H4 (cell line): ENCODE measurements at regions not wholly inside any gene's neighbourhood (a gene's known extent, or its start where the extent isn't known, plus 50 kb on each side); places are given as distances from the start of the nearest gene placed in this dataset.
"Not testable (repeated sequence)": the region's sequence is repeated elsewhere in the genome, so short reads cannot be mapped to it uniquely, and the experiment has no call there.

Experiments used
- DNase-seq: peaks from one replicate; pipeline ENCODE4 v3.0.0-alpha.2; 2015; ENCODE audit warnings: low spot score

DNA sequence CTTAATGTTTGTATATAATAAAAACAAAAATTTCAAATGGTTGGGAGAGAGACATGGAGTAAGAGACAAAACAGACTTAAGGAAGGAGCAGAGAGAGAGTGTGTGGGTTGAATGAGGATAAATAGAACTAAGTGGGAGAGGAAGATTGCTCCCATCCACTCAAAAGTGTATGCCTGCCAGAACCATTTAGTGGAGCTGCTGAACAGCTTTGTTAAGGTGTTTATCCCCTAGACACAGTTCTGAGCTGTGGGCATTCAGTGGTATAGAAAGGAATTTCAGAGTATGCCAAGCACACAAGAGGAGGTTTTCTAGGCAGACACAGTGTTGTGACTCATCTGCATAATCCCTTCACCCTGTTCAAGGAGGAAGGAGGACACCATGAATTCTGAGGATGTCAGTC is 508.6 kb upstream of the EPHA5 start:
- peak; percentile 68 for DNase-seq

DNA sequence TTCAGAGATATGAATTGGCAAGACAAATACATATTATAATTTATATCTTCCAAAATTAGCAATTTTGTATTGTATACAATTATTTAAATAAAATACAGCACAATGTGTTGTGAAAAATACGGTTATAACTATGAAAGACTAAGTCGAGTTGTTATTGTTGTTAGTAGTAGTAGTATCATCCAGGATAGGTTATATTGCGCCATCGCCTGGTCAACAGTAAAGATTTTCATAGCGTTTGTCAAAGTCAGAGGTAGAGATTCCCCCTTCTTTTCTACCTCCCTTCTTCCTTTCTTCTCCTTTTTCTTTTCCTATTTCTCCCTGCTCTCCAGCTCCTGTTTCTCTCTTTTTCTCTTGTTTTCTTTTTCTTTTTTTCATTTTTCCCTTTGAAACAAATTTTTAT is 499.1 kb upstream of the EPHA5 start:
- DNase-seq = peak; percentile 12

DNA sequence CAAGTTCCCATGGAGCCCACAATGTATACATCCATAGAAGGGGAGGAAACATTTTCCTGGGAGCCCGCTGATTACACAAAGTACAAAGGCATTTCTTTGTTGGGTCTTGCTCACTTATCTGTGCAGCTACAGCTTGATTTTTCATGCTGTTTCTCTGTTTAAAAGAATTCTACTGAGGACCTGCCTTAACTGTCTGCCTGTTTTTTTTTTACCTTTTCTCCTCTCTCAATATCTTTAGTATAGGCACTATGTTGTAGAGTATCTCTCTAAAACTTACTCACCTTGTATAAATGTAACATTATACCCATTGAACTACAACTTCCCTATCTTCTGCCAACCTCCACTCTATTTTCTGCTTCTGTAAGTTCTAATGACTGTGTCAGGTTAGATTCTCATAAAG is 494.6 kb upstream of the EPHA5 start:
- no peak for DNase-seq

DNA sequence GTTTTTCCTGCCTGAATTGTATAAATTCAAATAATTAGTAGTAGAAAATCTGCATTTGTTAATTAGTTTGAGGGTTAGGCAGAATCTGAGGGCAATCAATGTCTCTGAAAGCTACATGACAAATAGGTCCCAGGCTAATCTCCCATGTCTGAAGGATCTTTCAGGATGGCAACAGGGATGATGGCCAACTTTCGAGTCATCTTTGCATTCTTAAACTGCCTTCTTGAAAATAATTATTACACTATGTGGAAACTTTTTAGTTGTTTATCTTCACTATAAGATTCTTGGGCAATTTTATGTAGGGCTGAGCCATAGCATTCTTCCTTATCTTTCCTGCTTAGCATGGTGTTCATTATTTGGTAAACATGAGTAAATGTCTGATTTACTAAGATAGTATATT is 490.3 kb upstream of the EPHA5 start:
- DNase-seq = no peak

DNA sequence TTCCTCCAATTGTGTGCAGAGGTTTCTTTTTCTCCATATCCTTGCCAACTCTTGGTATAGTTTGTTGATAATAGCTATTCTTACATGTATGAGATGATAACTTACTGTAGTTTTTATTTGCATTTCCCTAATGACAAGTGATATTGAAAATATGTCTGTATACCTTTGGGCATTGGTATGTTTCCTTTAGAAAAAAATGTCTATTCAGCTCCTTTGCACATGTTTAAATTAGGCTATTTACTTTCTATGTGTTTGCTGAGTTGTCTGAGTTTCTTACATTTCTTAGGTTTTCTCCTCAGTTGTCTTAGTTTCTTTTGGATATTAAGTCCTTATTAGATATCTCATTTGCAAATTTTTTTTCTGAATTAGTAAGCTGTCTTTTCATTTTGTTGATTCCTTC is 487.3 kb upstream of the EPHA5 start:
- no peak for DNase-seq

DNA sequence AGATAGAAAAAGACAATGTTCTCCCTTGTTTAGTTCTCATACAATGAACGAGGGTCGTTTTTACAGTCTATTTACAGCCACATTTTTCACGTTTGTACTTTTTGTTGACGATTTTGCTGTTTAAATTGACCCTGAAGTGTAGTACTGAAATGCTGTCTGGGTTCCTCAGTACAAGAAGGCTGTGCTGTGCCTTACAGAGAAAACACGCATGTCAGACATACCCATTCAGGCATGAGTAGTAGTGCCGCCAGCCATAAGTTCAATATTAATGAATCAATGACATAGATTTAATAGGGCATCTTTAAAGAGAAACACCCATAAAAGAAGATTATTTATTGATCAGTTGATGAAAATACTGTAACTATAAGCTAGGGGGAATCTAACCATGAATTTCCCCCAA is 459.8 kb upstream of the EPHA5 start:
- DNase-seq = no peak

DNA sequence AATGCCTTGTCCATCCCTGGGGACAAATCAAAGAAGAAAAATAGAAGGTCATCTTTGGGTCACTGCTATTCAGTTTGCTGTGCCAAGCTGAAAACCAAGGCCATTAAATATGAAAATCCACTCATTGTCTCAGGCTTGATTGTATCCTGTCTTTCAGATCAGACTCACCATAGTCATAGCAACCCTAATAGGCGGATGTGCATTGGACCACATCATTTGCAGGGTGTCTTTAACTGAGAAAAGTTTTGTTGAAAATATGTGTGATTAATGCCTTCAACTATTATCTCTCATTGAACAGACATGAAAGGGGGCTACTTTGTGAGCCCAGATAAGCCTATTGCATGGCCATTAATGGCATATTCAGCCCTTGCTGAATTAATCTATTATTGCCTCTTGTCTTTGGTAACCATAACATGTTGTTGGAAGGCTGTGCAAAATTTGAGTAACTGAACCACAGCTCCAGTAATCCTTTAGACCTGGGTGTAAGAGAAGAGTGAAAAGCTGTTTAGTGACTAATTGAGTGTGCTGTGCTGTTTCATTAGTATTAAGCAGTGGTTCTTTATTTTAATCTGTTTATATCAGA is 453.6 kb upstream of the EPHA5 start:
- DNase-seq = no peak

DNA sequence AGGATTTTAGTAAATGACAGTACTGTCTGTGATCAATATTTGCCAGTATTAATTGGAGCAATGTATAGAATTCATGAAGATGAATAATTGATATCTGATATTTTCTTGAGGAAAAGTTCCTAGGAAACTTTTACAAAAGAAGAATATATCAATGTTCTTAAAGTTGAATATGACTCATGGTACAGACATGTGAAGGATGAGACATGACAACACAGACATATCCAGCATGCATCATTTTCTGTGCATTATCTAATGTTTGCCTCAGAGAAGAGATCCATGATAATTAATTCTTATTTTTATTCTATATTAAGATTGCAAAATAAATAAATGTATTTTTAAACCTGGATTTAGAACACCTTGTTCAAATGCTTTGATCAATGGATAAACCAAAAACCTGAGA is 452.9 kb upstream of the EPHA5 start:
- no peak for DNase-seq

DNA sequence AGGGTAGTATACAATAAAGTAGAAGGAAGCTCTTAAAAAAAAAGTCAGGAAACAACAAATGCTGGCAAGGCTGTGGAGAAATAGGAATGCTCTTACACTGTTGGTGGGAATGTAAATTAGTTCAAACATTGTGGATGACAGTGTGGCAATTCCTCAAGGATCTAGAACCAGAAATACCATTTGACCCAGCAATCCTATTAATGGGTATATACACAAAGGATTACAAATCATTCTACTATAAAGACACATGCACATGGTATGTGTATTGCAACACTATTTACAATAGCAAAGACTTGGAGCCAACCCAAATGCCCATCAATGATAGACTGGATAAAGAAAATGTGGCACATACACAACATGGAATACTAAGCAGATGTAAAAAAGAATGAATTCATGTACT is 444.9 kb upstream of the EPHA5 start:
- DNase-seq = not testable (repeated sequence)

DNA sequence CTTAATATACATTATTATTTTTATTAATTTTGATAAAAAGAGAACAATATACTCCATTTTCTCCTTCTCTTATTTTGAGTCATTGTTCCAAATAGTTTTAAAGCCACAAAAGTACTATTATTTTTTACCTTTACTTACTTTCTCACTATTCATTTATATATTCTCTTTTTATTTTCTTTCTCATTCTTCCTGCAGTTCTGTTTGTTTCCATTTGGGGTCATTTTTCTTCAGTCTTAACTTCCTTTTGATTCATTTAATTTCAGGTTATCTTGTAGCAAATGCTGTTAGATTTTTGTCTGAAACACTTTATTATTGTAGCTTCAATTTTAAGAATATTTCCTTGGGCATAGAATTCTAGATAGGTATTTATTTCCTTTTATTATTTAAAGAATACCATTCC is 438.6 kb upstream of the EPHA5 start:
- DNase-seq = no peak

DNA sequence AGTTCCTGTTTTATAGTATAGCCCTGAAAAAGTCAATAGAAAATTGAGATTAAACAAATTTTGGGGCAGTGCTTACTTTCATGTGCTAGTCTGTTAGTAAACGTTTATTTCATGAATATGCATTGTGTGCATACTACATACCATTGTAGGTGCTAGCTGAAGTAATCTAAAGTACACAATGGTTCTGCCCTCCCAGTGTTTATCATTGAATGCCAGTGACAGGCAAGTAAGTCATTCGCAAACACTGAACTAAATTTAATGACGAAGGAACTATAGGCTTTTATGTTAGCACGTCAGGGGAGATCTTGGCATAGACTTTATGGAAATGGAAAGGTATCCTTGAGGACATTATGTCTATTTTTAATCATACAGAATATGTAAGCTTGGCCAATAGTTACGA is 426.9 kb upstream of the EPHA5 start:
- no peak for DNase-seq

DNA sequence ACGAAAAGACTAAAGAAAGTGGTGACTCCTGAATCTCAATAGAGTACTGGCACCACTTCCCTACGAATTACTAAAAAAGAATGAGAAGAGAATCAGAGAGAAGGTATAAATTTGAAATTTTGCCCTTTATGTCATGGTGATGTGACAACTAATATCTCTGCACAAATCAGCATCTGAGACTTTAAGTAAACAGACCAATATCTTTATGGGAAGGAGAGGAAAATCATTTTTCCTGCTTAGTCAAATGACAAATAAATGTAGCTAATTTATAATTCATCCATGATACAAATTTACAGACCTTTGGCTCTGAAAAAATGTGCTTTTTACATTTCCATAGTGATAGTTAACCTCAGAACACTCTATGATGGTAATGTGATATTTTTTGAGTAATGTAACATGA is 424.8 kb upstream of the EPHA5 start:
- DNase-seq = no peak

DNA sequence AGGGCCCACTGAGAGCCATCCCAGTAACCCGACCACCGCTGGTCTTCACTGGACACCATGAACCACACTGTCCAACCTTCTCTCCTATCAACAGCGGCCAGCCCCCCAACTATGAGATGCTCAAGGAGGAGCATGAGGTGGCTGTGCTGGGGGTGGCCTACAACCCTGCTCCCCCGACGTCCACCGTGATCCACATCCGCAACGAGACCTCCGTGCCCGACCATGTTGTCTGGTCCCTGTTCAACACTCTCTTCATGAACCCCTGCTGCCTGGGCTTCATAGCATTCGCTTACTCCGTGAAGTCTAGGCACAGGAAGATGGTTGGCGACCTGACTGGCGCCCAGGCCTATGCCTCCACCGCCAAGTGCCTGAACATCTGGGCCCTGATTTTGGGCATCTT is 423.8 kb upstream of the EPHA5 start:
- DNase-seq = no peak

DNA sequence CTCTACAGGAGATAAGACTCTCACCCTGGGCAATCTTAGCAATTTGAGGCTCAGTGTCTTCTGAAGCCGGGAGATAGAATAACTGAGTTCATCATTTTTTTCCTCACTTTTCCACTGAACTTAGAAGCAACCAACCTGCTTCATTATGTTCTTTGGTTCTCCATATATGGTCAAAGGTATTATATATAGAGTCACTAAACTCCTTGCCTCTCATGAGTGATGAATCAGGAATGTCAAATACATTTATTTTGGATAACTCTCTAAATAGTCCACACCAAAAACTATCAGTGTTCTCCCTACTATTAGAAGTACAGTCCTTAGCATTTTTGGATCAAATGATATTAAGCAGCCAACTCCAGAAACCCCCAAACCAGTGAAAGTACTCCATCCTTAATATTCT is 421.5 kb upstream of the EPHA5 start:
- DNase-seq = no peak

DNA sequence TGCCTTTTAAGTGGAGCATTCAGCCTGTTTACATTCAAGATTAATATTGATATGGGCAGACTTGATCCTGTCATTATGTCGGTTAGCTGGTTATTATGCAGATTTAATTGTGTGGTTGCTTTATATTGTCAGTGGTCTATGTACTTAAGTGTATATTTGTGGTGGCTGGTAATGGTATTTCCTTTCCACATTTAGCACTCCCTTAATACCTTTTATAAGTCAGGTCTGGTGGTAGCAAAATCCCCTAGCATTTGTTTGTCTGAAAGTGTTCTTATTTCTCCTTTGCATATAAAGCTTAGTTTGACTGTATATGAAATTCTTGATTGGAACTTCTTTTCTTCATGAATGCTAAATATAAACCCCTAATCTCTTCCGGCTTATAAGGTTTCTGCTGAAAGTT is 403.7 kb upstream of the EPHA5 start:
- no peak for DNase-seq

DNA sequence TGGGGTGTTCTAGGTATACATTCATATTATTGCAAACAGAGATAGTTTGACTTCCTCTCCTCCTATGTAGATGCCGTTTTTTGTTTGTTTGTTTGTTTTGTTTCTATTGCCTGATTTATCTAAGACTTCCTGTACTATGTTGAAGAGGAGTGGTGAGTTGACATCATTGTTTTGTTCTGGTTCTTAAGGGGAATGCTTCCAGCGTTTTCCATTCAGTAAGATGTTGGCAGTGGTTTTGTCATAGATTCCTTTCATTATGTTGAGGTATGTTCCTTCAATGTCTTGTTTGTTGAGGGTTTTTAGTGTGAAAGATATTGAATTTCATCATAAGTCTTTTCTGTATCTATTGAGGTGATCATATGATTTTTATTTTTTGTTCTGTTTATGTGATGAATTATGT is 401.6 kb upstream of the EPHA5 start:
- DNase-seq = no peak

DNA sequence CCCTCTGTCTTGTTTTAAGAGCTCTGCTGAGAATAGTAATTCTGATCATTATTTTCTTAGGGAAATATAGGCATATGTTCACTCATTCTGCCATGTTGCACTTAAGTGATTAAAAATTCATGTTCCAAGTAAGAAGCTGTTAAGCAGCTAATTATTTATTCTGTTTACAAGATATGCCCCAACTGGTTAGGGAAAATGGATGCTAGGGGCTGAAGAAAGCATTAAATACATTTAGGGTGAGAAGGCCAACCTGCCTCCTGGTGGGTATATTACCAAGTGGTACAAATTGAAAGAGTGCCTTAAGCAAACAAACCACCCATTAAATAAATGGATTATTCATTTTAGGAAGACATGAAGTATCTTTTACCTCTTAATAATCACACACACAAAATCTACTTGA is 392.6 kb upstream of the EPHA5 start:
- no peak for DNase-seq

DNA sequence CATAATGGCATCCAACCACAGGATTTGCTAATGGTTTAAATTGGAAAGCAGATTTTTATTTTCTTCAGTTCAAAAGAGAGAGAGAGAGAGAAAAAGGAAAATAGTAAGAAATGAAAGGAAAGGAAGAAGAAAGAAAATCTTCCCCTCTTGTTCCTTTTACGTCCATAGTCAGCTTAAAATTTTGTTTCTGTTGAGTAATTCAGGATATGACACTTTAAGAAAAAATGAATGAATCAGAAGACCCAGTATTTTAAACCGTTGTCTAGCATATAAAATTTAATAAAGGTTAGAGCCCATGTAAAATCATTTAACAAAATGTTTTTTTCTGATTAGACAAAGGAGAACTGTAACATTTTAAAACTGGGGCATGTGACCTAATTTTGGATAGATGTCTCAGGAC is 391.8 kb upstream of the EPHA5 start:
- no peak for DNase-seq

DNA sequence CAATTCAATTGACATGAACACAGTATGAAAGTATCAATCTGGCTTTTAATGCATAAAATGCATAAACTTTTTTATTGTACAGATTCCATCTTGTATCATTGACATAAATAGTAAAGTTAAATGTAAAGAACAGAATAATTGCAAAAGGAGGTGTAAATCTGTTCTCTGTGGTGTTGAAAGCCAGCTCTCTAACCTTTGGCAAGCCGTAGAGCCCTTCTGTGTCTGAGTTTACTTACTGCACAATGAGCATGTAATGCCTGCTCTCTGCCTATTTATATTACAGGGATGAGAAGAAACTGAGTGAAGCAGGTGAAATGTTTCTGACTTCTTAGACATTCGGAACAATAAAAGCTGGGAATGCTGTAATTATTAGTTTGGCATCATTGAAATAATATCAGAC is 389.3 kb upstream of the EPHA5 start:
- no peak for DNase-seq

DNA sequence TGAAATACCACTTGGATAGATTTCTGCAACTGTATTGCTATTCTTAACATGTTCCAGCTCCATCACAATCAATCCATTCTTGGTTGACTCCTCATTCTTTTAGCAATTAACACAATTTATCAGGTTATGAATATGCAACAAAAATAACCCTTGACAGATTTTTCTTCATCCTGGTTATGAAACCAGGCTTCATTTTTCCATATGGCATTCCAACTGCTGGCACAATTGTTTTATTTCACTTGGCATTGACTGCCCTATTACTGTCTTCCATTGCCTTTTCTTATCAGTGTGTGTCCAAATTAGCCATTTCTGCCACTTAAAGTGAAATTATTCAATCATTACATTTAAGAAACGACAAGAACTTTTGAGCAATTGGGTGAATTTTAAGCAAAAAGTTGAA is 388.8 kb upstream of the EPHA5 start:
- no peak for DNase-seq

DNA sequence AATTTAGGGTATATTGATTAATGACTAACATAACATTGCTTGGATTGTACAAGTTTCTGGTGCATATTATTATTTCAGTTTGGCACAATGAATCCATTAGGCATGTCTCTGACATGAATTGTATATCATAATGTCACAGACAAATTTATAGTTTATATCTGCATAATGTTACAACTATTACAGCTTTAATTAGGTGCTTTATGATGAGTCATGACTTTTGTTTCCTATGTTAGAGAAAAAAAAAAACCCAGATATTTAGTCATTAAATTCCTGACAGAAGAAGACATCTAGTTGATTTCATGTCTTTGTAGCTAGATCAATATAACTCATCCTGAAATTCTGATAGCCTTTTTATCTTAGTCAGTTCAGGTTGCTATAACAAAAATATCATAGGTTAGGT is 385.7 kb upstream of the EPHA5 start:
- DNase-seq = no peak

DNA sequence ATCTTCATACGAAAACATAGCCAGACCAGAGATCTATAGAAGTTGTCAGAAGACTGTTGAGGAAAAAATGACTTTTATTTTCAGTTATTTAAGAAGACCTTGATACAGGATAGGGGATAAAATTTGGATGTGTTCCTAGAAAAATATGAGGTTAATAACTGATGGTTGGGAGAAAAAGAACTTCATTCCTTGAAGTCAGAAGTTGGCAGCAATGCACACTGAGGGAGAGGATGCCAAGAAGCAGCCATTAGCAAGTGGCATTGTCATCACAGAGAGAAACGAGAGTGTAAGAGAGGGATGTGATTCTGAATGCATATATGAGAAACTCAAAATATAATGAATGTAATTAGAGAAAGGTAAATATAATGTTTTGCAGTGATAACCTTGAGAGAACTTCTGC is 382.1 kb upstream of the EPHA5 start:
- DNase-seq = no peak

DNA sequence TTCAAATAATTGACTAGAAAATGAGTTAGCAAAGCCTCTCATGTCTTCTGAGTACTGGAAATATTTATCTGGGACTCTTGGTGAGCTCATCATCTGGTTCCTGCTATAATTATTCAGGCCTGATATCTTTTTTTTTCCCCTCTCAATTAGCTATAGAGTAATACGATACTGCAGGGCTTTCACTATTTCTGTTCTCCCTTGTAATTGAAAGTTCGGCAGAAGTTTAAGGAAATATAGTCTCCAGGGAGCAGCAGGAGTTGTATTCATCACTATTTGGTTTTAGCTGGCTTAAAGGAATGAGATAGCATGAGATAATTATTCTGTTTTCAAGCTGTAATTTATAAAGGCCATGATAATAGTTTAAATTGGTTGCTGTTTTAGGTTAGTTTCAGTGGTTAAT is 378.6 kb upstream of the EPHA5 start:
- DNase-seq = no peak

DNA sequence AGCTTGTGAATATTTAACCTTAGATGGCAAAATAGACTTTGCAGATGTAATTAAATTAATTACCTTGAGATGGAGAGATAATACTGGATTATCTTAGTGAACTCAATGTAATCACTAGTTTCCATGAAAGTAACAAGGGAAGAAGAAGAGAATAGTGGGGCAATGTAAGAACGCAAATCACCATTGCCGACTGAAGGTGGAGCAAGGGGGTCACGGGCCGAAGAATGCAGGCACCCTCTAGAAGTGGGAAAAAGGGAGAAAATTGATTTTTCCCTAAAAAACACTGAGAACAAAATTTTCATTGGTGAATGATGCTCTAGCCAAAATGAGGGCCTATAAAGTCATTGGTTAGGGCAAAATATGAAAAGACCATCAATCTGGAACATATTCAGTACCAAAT is 375.6 kb upstream of the EPHA5 start:
- DNase-seq = no peak

DNA sequence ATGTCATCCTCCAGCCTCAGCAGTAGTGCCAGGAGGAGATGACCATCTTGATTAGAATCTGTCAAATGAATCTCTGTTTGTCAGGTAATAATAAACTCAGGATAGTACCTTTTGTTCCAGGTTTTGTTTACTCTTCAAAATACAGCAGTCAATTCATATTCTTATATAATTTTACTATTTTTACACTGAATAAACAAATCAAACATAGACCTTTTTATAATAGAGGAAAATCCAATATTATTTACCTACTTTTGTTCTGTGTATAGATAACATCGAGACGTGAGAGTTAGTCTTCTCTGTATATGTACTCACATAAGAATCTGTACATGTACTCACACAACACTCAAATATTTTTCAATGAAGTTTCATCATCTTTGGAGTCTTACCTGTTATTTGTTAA is 365.4 kb upstream of the EPHA5 start:
- no peak for DNase-seq
